ENCODE measurements at regions not wholly inside any gene's neighbourhood (a gene's known extent, or its start where the extent isn't known, plus 50 kb on each side); places are given as distances from the start of the nearest gene placed in this dataset.

DNA sequence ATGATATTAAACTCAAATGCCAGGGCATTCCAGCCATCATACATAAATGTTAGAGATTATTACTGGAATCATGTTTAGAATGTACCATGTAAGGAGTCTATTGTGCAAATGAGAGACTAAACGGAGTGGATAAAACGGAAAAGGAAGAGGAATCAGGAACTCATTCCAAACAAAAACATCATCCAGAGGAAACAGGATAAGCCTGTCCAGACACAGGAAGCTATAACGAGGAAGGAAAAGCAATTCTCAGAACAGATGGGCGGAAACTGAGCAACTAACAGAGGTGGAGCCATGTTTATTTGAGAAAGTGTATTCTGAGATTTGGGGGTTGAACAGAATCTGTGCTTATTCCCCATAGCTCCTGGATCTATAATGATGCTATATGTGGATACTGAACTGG is 52.3 kb upstream of the TRIM24 start (continued):
- no peak for TF ChIP-seq ZNF561 (tag by site-specific recombination; IDR thresholded peaks at IDR 0.05; ENCODE audit: borderline replicate concordance)
- no peak for TF ChIP-seq ZBTB20 (tag by site-specific recombination; IDR thresholded peaks at IDR 0.05)
- no peak for TF ChIP-seq ZNF555 (tag by site-specific recombination; conservative IDR thresholded peaks at IDR 0.05)
- TF ChIP-seq, protein P1, sequence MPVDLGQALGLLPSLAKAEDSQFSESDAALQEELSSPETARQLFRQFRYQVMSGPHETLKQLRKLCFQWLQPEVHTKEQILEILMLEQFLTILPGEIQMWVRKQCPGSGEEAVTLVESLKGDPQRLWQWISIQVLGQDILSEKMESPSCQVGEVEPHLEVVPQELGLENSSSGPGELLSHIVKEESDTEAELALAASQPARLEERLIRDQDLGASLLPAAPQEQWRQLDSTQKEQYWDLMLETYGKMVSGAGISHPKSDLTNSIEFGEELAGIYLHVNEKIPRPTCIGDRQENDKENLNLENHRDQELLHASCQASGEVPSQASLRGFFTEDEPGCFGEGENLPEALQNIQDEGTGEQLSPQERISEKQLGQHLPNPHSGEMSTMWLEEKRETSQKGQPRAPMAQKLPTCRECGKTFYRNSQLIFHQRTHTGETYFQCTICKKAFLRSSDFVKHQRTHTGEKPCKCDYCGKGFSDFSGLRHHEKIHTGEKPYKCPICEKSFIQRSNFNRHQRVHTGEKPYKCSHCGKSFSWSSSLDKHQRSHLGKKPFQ (tag by site-specific recombination; IDR thresholded peaks at IDR 0.05) = no peak
- TF ChIP-seq ZNF596 (tag by site-specific recombination; IDR thresholded peaks at IDR 0.05) = no peak
- TF ChIP-seq ZNF211 (tag by site-specific recombination; IDR thresholded peaks at IDR 0.05; ENCODE audit: low read depth) = no peak
- TF ChIP-seq ZSCAN30 (tag by site-specific recombination; IDR thresholded peaks at IDR 0.05) = no peak
- TF ChIP-seq ZNF785 (tag by site-specific recombination; IDR thresholded peaks at IDR 0.05) = no peak
- TF ChIP-seq ZNF133 (tag by site-specific recombination; IDR thresholded peaks at IDR 0.05) = no peak
- TF ChIP-seq ZNF175 (tag by site-specific recombination; IDR thresholded peaks at IDR 0.05) = no peak
- TF ChIP-seq KLF7 (tag by site-specific recombination; IDR thresholded peaks at IDR 0.05; ENCODE audit: borderline replicate concordance) = no peak
- no peak for TF ChIP-seq ZNF302 (tag by site-specific recombination; IDR thresholded peaks at IDR 0.05; ENCODE audit: low read depth)

All from HEK293 (cell line).